ENCODE measurements at regions not wholly inside any gene's neighbourhood (a gene's known extent, or its start where the extent isn't known, plus 50 kb on each side); places are given as distances from the start of the nearest gene placed in this dataset.

- ATAC-seq: no peak
- Histone ChIP-seq H3K36me3 (no peaks in the 10 kb centered on the region), H3K9me3 (peaks cover 0 to 8% (median 3%) of the 10 kb centered on the region in 12 donors), H3K4me3 (no peak overlapping the region), H3K27me3 (peaks cover 0 to 6% (median 0%) of the 10 kb centered on the region in 9 donors), H3K4me1 (peaks cover 0 to 3% (median 0%) of the 10 kb centered on the region in 12 donors), H3K27ac (no peak overlapping the region)
- no peak for DNase-seq
- intact Hi-C loops (cut with DNase I): no loop called here
- TF ChIP-seq POLR2A (IDR thresholded peaks at IDR 0.05): no peak
- TF ChIP-seq, protein P1, sequence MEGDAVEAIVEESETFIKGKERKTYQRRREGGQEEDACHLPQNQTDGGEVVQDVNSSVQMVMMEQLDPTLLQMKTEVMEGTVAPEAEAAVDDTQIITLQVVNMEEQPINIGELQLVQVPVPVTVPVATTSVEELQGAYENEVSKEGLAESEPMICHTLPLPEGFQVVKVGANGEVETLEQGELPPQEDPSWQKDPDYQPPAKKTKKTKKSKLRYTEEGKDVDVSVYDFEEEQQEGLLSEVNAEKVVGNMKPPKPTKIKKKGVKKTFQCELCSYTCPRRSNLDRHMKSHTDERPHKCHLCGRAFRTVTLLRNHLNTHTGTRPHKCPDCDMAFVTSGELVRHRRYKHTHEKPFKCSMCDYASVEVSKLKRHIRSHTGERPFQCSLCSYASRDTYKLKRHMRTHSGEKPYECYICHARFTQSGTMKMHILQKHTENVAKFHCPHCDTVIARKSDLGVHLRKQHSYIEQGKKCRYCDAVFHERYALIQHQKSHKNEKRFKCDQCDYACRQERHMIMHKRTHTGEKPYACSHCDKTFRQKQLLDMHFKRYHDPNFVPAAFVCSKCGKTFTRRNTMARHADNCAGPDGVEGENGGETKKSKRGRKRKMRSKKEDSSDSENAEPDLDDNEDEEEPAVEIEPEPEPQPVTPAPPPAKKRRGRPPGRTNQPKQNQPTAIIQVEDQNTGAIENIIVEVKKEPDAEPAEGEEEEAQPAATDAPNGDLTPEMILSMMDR (IDR thresholded peaks at IDR 0.05): no peak
Measured at GRCh38 chr20:39312676-39313075, 350.5 kb downstream of the DHX35 start.

- intact Hi-C loops (cut with DNase I): no loop called here
- TF ChIP-seq POLR2A (IDR thresholded peaks at IDR 0.05): no peak
- TF ChIP-seq, protein P1 (IDR thresholded peaks at IDR 0.05): no peak
- Histone ChIP-seq H3K27me3 (peaks cover 0 to 12% (median 0%) of the 10 kb centered on the region in 9 donors), H3K27ac (no peak overlapping the region), H3K36me3 (no peaks in the 10 kb centered on the region), H3K4me1 (peaks cover 0 to 3% (median 0%) of the 10 kb centered on the region in 12 donors), H3K4me3 (no peak overlapping the region), H3K9me3 (peaks cover 0 to 11% (median 3%) of the 10 kb centered on the region in 12 donors)
- ATAC-seq (no peak), DNase-seq (no peak)
- WGBS, 4 donors: 67 to 73% (median 69%) methylated on average over 1 of the region's 1 CpG
Measured at GRCh38 chr20:39311851-39312506, 349.8 kb downstream of the DHX35 start.

GRCh38 chr20:39310363-39310995, 348.3 kb downstream of the DHX35 start:
- ATAC-seq: peak in 1 of 4 donors; percentile 31
- 56 to 59% (median 59%) methylated on average over 9 of the region's 9 CpGs for WGBS, 4 donors

GRCh38 chr20:39309458-39309857, 347.3 kb downstream of the DHX35 start:
- Histone ChIP-seq H3K4me1 (peaks cover 0 to 3% (median 0%) of the 10 kb centered on the region in 12 donors), H3K27ac (no peak overlapping the region), H3K4me3 (no peak overlapping the region), H3K36me3 (no peaks in the 10 kb centered on the region), H3K9me3 (peaks cover 0 to 11% (median 3%) of the 10 kb centered on the region in 12 donors), H3K27me3 (peaks cover 0 to 12% (median 0%) of the 10 kb centered on the region in 9 donors)
- TF ChIP-seq POLR2A (IDR thresholded peaks at IDR 0.05): no peak
- no peak for DNase-seq
- intact Hi-C loops (cut with DNase I): no loop called here
- ATAC-seq: no peak

More at GRCh38 chr20:39310363-39310995, 348.3 kb downstream of the DHX35 start:
- Histone ChIP-seq H3K36me3 (no peaks in the 10 kb centered on the region), H3K9me3 (peaks cover 0 to 11% (median 3%) of the 10 kb centered on the region in 12 donors), H3K27me3 (peaks cover 0 to 12% (median 0%) of the 10 kb centered on the region in 9 donors), H3K4me3 (no peak overlapping the region), H3K27ac (no peak overlapping the region), H3K4me1 (peaks cover 0 to 3% (median 0%) of the 10 kb centered on the region in 12 donors)
- intact Hi-C loops (cut with DNase I): no loop called here
- DNase-seq: no peak
- TF ChIP-seq, protein P1 (IDR thresholded peaks at IDR 0.05): no peak
- TF ChIP-seq POLR2A (IDR thresholded peaks at IDR 0.05): no peak
